Osteoblast (primary cell): ENCODE measurements at regions not wholly inside any gene's neighbourhood (a gene's known extent, or its start where the extent isn't known, plus 50 kb on each side); places are given as distances from the start of the nearest gene placed in this dataset.

Experiments used
- DNase-seq: peaks from one replicate; pipeline ENCODE4 v3.0.0; 2011; ENCODE audit warnings: low spot score, mixed read lengths; ENCODE audit not compliant: insufficient read length; ENCODE audit errors: missing footprints
- H2AFZ ChIP-seq: 2 replicates; pipeline ENCODE4 v1.6.0; 2011; ENCODE audit warnings: mild to moderate bottlenecking, low read length
- H3K27ac ChIP-seq: 2 replicates; pipeline ENCODE4 v1.5.1; 2011; ENCODE audit warnings: mild to moderate bottlenecking, low read depth, low read length, moderate library complexity
- H3K27me3 ChIP-seq: 2 replicates; pipeline ENCODE4 v1.6.0; 2012; ENCODE audit warnings: mild to moderate bottlenecking, control low read depth, inconsistent platforms, low read length, moderate library complexity; ENCODE audit not compliant: insufficient read depth
- H3K36me3 ChIP-seq: 2 replicates; pipeline ENCODE4 v1.5.1; 2011; ENCODE audit warnings: mild to moderate bottlenecking, low read length, control low read depth, moderate library complexity; ENCODE audit not compliant: insufficient read depth
- H3K4me1 ChIP-seq: 2 replicates; pipeline ENCODE4 v1.5.1; 2011; ENCODE audit warnings: mild to moderate bottlenecking, low read length, control low read depth, moderate library complexity; ENCODE audit not compliant: insufficient read depth
- H3K4me2 ChIP-seq: 2 replicates; pipeline ENCODE4 v1.6.0; 2011; ENCODE audit warnings: mild to moderate bottlenecking, low read length; ENCODE audit not compliant: insufficient read depth
- H3K4me3 ChIP-seq: fragments of 200-600 bp; sonication (generic); 3 replicates; pipeline ENCODE4 v1.5.1; 2012; ENCODE audit warnings: mild to moderate bottlenecking, low read length, inconsistent platforms; ENCODE audit not compliant: insufficient read depth
- H3K79me2 ChIP-seq: 2 replicates; pipeline ENCODE4 v1.6.0; 2012; ENCODE audit warnings: mild to moderate bottlenecking, low read length, control low read depth, inconsistent platforms; ENCODE audit not compliant: insufficient read depth
- H3K9me3 ChIP-seq: 2 replicates; pipeline ENCODE4 v1.5.1; 2011; ENCODE audit warnings: low read depth, low read length, control low read depth
- H4K20me1 ChIP-seq: 2 replicates; pipeline ENCODE4 v1.6.0; 2012; ENCODE audit warnings: mild to moderate bottlenecking, low read length, control low read depth; ENCODE audit not compliant: insufficient read depth
- CTCF ChIP-seq: IDR thresholded peaks from 2 replicates; pipeline ENCODE4 v1.5.1; 2011; ENCODE audit warnings: mild to moderate bottlenecking, low read depth, low read length, moderate library complexity; ENCODE audit errors: extremely low read depth

DNA sequence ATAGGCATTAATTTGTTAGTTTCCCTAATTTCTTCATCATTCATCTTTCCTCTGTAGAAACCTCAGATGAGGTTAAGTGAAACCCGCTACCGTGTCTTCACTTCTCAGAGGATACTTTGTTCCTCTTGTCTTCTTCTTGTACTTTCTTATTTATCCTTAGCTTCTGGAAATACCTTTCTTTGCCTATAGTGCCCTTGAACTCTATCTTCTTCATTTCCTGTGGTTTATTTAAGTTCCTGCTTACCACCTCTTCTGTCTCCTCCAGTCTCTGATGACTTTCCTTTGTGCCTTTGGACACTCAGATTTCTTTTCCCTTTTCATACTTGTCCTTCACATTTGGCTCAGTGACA is 159.6 kb upstream of the LEF1 start:
- Histone ChIP-seq H2AFZ (no peak overlapping the region), H3K4me1 (no peaks in the 10 kb centered on the region), H3K27me3 (no peaks in the 10 kb centered on the region)

GRCh38 chr4:108327642-108328382 is 159.1 kb upstream of the LEF1 start:
- no peaks in the 10 kb centered on the region for H3K36me3 ChIP-seq
- no peaks in the 10 kb centered on the region for H3K79me2 ChIP-seq
- H4K20me1 ChIP-seq = no peaks in the 10 kb centered on the region
- DNase-seq = no peak
- H3K4me2 ChIP-seq = no peak overlapping the region
- TF ChIP-seq CTCF = no peak
- no peak overlapping the region for H3K4me3 ChIP-seq
- no peaks in the 10 kb centered on the region for H3K9me3 ChIP-seq
- no peaks in the 10 kb centered on the region for H3K4me1 ChIP-seq
- no peaks in the 10 kb centered on the region for H3K27me3 ChIP-seq
- H3K27ac ChIP-seq = no peak overlapping the region
- no peak overlapping the region for H2AFZ ChIP-seq

More for the DNA sequence above, 159.6 kb upstream of the LEF1 start:
- Histone ChIP-seq H3K9me3 (no peaks in the 10 kb centered on the region), H3K27ac (no peak overlapping the region), H4K20me1 (no peaks in the 10 kb centered on the region), H3K4me3 (no peak overlapping the region), H3K79me2 (no peaks in the 10 kb centered on the region), H3K4me2 (no peak overlapping the region), H3K36me3 (no peaks in the 10 kb centered on the region)
- TF ChIP-seq CTCF = no peak
- no peak for DNase-seq

DNA sequence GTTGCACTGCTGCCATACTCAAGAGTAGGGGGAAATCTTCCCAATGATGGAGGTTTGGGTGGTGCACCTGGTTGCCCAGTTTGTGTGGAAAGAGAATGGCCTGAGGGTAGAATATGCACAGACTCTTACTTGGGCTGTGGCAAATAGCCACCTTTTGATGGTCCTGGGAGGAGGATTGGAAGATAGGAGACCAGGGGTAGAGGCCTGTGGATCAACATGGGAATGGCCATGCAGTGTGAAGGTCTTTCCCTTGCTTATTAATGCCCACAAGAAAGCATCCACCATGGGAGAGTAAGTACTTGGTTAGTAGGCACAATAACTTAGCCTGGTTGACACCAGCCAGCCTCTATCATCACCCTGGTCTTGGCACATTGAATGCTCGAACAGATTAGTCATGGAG is 156.8 kb upstream of the LEF1 start:
- H3K4me2 ChIP-seq = no peak overlapping the region
- no peaks in the 10 kb centered on the region for H3K9me3 ChIP-seq
- no peaks in the 10 kb centered on the region for H3K79me2 ChIP-seq
- H3K27me3 ChIP-seq = no peaks in the 10 kb centered on the region
- no peak overlapping the region for H3K4me3 ChIP-seq
- no peak for TF ChIP-seq CTCF
- no peaks in the 10 kb centered on the region for H4K20me1 ChIP-seq
- H3K4me1 ChIP-seq = no peaks in the 10 kb centered on the region
- no peaks in the 10 kb centered on the region for H3K36me3 ChIP-seq
- no peak for DNase-seq
- no peak overlapping the region for H2AFZ ChIP-seq
- H3K27ac ChIP-seq = no peak overlapping the region

GRCh38 chr4:108324450-108324849 is 155.7 kb upstream of the LEF1 start:
- Histone ChIP-seq H4K20me1 (no peaks in the 10 kb centered on the region), H3K9me3 (no peaks in the 10 kb centered on the region), H3K4me3 (no peak overlapping the region), H2AFZ (no peak overlapping the region), H3K27me3 (no peaks in the 10 kb centered on the region), H3K27ac (no peak overlapping the region), H3K4me1 (no peaks in the 10 kb centered on the region), H3K79me2 (no peaks in the 10 kb centered on the region), H3K36me3 (no peaks in the 10 kb centered on the region), H3K4me2 (no peak overlapping the region)
- no peak for TF ChIP-seq CTCF
- DNase-seq = no peak
